RWPE2 (cell line): ENCODE measurements at regions not wholly inside any gene's neighbourhood (a gene's known extent, or its start where the extent isn't known, plus 50 kb on each side); places are given as distances from the start of the nearest gene placed in this dataset.

Source experiments
- ATAC-seq: fragments of 200-7000 bp; cut with Tn5 transposase; 3 replicates; pipeline ENCODE4 v1.9.1; 2021; ENCODE audit warnings: low read depth
- DNase-seq: peaks from one replicate; pipeline ENCODE4 v3.0.0-alpha.2; 2020; ENCODE audit warnings: low spot score
- H3K27ac ChIP-seq: fragments of 450-650 bp; 2 replicates; pipeline ENCODE4 v1.5.1; 2017; ENCODE audit warnings: mild to moderate bottlenecking; ENCODE audit not compliant: poor library complexity, severe bottlenecking
- H3K27me3 ChIP-seq: fragments of 250-450 bp; sonication (Bioruptor Pico); 2 replicates; pipeline ENCODE4 v1.5.1; 2021; ENCODE audit warnings: mild to moderate bottlenecking, moderate library complexity; ENCODE audit not compliant: insufficient read depth, poor library complexity, severe bottlenecking
- H3K36me3 ChIP-seq: fragments of 250-450 bp; sonication (Bioruptor Pico); 2 replicates; pipeline ENCODE4 v1.5.1; 2020; ENCODE audit warnings: low read depth, mild to moderate bottlenecking, moderate library complexity
- H3K4me1 ChIP-seq: fragments of 250-450 bp; sonication (Bioruptor Pico); 2 replicates; pipeline ENCODE4 v1.5.1; 2021; ENCODE audit warnings: mild to moderate bottlenecking, moderate library complexity; ENCODE audit not compliant: insufficient read depth, poor library complexity, severe bottlenecking
- H3K4me3 ChIP-seq: fragments of 250-450 bp; sonication (Bioruptor Pico); 2 replicates; pipeline ENCODE4 v1.5.1; 2021; ENCODE audit warnings: mild to moderate bottlenecking, moderate library complexity; ENCODE audit not compliant: severe bottlenecking
- H3K9me3 ChIP-seq: fragments of 250-450 bp; sonication (Bioruptor Pico); 2 replicates; pipeline ENCODE4 v1.5.1; 2021; ENCODE audit warnings: mild to moderate bottlenecking, moderate library complexity; ENCODE audit not compliant: severe bottlenecking
- TF ChIP-seq, protein P1 (sequence below): fragments of 450-650 bp; IDR thresholded peaks from one replicate; pipeline ENCODE4 v1.5.1; 2017; ENCODE audit warnings: mild to moderate bottlenecking, moderate library complexity; ENCODE audit not compliant: poor library complexity, severe bottlenecking

DNA sequence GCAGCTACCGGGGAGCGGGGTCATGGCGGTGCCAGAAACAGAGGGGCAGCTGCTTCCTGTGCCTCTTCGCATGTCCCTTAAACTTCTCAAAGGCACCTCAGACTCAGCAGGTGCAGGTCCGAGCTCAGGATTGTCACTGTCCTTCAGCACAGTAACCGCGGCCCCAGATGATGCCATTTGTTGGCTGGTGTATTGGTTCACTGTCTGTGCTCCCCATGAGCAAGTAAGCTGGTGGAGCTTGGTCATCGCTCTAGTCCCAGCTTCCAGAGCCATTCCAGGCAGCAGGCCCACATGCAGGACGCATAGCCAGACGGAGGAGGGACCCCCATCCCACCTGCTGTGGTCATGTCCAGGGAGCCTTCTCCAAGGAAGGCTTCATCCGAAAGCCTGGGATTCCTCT lies 154.0 kb upstream of the AJAP1 start:
- no peaks in the 10 kb centered on the region for H3K27me3 ChIP-seq
- no peak overlapping the region for H3K4me3 ChIP-seq
- ATAC-seq (no peak), DNase-seq (no peak)
- TF ChIP-seq, protein P1, sequence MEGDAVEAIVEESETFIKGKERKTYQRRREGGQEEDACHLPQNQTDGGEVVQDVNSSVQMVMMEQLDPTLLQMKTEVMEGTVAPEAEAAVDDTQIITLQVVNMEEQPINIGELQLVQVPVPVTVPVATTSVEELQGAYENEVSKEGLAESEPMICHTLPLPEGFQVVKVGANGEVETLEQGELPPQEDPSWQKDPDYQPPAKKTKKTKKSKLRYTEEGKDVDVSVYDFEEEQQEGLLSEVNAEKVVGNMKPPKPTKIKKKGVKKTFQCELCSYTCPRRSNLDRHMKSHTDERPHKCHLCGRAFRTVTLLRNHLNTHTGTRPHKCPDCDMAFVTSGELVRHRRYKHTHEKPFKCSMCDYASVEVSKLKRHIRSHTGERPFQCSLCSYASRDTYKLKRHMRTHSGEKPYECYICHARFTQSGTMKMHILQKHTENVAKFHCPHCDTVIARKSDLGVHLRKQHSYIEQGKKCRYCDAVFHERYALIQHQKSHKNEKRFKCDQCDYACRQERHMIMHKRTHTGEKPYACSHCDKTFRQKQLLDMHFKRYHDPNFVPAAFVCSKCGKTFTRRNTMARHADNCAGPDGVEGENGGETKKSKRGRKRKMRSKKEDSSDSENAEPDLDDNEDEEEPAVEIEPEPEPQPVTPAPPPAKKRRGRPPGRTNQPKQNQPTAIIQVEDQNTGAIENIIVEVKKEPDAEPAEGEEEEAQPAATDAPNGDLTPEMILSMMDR = no peak
- H3K9me3 ChIP-seq = no peaks in the 10 kb centered on the region
- no peaks in the 10 kb centered on the region for H3K4me1 ChIP-seq
- H3K36me3 ChIP-seq = no peaks in the 10 kb centered on the region
- no peak overlapping the region for H3K27ac ChIP-seq

DNA sequence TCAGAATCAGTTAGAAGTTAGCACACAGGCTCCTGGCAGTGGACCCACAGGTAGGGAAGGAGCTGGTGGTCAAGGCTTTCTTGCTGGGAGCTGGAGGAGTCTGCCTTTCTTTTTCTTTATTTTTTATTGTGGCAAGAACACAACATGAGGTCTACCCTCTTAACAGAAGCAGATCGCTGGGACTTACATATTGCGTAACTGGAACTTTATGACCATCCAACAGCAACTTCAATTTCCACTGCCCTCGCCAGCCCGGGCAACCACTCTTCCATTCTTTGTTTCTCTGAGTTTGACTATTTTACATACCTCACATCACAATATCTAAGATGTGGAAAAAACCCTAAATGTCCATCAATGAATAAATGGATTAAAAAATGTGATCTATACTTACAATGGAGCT lies 147.8 kb upstream of the AJAP1 start:
- H3K9me3 ChIP-seq = no peaks in the 10 kb centered on the region
- no peak overlapping the region for H3K27ac ChIP-seq
- H3K4me3 ChIP-seq = no peak overlapping the region
- DNase-seq (no peak), ATAC-seq (no peak)
- no peaks in the 10 kb centered on the region for H3K4me1 ChIP-seq
- no peaks in the 10 kb centered on the region for H3K27me3 ChIP-seq
- TF ChIP-seq, protein P1 = no peak
- no peaks in the 10 kb centered on the region for H3K36me3 ChIP-seq

DNA sequence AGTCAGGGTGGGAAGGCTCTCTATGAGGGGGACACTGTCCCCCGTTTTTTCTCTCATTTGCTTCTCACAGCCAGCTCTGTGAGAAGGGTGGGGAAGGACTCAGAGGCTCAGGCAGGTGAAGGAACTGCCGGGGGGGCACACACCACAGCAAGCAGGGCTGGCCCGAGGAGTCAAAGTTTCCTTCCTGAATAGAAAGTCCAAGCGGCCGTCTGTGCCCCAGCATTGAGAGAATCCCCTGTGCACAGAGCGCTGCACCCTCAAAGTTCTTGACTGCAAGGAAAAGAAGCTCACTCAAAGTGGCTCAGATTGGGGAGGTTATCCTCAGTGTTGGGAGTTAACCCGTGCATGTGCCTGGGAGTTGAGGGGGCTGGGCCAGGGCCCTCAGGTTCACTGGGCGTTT lies 145.2 kb upstream of the AJAP1 start:
- DNase-seq = no peak
- Histone ChIP-seq H3K36me3 (no peaks in the 10 kb centered on the region), H3K27me3 (no peaks in the 10 kb centered on the region), H3K9me3 (no peaks in the 10 kb centered on the region), H3K4me1 (no peaks in the 10 kb centered on the region), H3K27ac (no peak overlapping the region), H3K4me3 (no peak overlapping the region)
- TF ChIP-seq, protein P1 = no peak
- no peak for ATAC-seq

DNA sequence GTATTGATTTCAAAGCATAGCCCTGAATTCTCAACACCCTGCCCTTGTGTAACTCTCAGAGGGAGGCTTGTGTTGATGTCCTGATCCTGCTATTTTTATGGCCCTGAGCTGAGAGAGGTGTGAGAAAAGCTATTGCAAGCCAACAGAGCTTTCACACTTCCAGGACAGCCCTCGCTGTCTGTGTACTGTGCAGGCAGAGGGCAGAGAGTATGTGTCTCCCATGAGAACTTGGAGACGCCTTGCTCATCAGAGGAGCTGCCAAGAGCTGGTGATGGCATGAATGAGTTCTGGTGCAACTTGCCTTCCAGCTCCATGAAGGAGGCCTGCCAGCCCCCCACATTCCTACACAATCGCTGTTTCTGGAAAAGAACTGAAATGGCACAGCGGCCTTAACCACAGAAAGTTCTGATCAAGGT lies 144.1 kb upstream of the AJAP1 start:
- H3K27me3 ChIP-seq = no peaks in the 10 kb centered on the region
- DNase-seq (no peak), ATAC-seq (no peak)
- no peak overlapping the region for H3K4me3 ChIP-seq
- TF ChIP-seq, protein P1 = no peak
- no peaks in the 10 kb centered on the region for H3K36me3 ChIP-seq
- H3K9me3 ChIP-seq = no peaks in the 10 kb centered on the region
- H3K4me1 ChIP-seq = no peaks in the 10 kb centered on the region
- H3K27ac ChIP-seq = no peak overlapping the region

DNA sequence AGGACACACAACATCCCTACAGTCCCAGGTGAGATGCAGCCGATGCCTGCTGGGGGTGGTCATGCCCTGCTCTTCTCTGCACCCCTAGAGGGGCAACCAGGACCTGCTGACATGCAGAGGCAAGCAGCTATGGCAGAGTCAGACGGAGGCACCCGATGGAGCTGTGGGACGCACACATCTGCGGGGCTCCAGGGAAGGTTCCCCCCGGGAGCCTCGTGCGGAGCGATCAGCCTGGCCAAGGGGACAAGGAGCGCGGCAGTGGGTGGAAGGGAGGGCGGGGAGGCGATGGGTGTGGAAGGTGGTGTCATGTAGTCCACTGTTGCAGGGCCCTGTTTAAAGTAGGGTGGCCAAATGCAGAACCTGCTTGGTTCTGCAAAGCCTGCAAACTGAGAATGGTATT lies 143.0 kb upstream of the AJAP1 start:
- Histone ChIP-seq H3K27ac (no peak overlapping the region), H3K36me3 (no peaks in the 10 kb centered on the region), H3K27me3 (no peaks in the 10 kb centered on the region), H3K4me3 (no peak overlapping the region), H3K4me1 (no peaks in the 10 kb centered on the region), H3K9me3 (no peaks in the 10 kb centered on the region)
- no peak for ATAC-seq
- TF ChIP-seq, protein P1 = no peak
- DNase-seq = no peak
